HG02678 (cell line): ENCODE measurements at regions not wholly inside any gene's neighbourhood (a gene's known extent, or its start where the extent isn't known, plus 50 kb on each side); places are given as distances from the start of the nearest gene placed in this dataset.
"Not testable (repeated sequence)": the region's sequence is repeated elsewhere in the genome, so short reads cannot be mapped to it uniquely, and the experiment has no call there.

Source experiments
- ATAC-seq: cut with Tn5 transposase; IDR thresholded peaks from one replicate; pipeline ENCODE4 v1.9.1; 2021; ENCODE audit warnings: mild to moderate bottlenecking, moderate library complexity; ENCODE audit not compliant: unreplicated experiment

DNA sequence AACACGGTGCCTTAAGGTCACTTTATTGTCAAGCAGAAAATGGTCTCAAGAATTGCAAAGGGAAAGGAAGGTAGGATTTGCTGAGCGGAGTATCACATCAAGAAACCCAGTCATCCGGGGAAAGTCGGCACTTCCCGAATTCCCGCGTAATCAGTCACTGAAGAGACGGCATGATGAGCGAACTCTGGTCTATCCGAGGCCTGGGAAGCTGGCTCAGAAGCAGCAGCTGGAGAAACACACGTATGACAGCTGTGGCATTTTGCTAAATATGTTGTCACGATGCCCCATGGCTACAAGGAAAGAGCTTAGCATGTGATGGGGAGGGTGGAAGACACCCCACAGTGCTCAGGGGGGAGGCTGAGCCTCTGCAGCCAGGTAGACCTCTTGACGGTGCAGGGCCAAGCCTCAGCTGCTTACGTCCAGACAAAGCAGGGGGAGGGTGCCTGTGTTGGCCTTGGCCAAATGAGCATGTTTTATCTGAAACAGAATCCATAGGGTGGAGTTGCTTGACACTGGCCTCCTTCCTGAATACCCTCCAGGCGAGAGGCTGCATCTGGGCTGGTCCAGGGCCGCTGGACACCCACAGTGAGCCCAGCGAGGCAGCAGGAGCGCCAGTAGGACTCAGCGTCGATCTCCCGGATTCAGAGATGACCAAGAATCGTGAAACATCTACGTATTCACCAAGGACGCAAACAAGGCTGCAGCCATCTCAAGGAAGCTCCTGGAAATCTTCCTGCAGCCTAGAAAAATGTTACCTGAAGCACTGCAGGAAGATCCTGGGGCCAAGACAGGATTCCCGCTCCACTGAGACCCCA lies 118.8 kb upstream of the AFDN start:
- no peak for ATAC-seq

DNA sequence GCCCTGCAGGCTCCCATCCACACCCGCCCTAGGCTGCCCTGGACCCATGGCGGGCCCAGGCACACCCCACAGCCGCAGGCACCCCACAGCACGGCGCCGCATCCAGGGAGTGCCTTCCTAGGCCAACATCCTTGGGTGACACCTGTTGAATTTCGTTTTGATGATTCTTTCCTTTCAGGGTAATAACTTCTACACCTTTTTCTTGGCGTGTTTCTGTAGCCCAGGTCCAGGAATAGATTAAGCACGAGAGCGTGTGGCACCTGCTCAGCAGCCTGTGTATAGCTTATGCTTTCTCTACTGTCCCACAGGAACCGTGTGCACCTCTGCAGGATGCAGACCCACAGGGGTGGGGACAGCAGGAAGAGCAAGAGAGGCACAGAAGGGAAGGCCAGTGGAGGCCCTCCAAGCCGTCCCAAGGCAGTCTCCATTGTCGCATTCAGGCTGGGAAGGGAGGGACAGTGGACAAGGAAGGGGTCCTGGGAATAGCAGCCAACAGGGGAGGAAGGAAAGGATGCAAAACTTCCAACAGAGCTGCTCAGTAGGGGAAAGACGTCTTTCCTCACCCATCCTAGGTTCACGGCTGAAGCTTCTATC lies 118.1 kb upstream of the AFDN start:
- no peak for ATAC-seq

DNA sequence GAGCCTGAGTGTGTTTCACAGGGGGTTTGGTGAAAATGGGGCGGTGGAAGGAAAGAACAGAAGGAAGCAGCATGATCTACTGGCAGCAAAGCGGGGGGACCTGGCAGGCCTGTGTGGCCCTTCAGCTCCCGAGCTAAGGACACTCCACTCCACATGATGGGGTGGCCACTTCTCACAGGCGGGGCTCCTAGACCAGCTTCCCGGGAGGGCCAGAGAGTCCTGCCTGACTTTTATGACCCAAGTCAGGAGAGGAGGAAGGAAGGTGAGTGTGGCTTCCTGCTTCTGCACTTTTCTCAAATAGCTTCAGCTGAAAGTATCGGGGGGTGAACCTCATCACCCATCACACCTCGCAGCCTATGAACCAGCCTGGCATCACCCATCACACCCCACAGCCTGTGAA lies 117.5 kb upstream of the AFDN start:
- no peak for ATAC-seq

DNA sequence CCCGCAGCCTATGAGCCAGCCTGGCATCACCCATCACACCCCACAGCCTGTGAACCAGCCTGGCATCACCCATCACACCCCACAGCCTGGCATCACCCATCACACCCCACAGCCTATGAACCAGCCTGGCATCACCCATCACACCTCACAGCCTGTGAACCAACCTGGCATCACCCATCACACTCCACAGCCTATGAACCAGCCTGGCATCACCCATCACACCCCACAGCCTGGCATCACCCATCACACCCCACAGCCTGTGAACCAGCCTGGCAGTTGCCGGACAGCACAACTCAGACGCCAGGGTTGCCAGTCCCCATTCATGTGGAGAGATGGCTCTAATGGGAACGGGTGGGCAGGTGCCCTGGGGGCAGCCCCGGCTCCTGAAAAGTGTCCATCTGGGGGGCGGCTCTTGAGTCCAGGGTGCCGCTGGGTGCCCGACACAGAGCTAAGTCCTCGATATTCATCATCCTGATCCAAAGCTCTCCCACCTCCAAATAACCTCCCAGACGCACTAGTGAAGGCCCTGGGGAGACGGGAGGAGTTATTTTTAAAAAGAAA lies 116.9 kb upstream of the AFDN start:
- not testable (repeated sequence) for ATAC-seq

DNA sequence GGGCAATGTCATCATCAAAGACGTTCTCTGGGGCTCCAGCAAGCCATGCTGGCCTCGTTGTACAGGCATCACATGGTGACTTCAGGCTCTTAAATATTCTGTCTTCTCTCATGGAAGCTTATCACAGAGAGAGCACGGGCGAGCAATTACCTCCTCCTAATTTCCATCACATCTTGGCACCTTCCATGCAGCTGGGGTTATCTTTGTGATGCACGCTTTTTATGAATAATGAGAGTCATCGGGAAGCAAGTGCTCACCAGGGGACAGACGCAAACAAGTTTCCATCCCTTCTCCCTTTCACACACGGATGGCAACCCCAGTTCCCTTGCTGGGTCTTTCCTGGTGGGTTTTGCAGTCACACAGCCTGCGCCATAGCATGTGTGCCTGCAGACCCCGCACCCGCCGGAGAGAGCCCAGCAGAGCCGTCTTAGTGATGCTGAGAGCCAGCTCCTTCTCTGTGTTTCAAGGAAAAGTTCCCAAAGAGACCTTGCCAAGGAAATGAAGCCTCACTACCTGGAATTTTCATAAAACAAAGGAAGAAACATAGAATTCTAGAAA lies 116.3 kb upstream of the AFDN start:
- no peak for ATAC-seq

DNA sequence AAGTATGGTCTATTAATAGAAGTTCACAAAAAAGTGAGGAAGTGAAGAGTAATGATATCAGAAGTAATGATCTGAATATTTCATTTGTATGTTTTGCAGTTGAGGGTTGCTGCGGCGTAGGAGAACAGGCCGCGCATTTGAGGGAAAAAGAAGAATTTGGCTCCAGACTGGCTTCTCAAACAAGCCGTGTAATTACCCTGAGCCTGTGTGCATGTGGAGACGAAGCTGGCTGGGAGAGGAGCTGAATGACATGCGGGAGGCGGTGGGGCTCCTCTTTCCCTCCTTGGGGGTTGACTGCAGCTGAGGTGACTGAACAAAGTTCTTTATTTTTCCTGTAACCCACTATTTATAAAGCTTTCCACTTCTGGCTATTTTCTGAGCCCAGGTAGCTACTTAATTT lies 115.5 kb upstream of the AFDN start:
- ATAC-seq: no peak

DNA sequence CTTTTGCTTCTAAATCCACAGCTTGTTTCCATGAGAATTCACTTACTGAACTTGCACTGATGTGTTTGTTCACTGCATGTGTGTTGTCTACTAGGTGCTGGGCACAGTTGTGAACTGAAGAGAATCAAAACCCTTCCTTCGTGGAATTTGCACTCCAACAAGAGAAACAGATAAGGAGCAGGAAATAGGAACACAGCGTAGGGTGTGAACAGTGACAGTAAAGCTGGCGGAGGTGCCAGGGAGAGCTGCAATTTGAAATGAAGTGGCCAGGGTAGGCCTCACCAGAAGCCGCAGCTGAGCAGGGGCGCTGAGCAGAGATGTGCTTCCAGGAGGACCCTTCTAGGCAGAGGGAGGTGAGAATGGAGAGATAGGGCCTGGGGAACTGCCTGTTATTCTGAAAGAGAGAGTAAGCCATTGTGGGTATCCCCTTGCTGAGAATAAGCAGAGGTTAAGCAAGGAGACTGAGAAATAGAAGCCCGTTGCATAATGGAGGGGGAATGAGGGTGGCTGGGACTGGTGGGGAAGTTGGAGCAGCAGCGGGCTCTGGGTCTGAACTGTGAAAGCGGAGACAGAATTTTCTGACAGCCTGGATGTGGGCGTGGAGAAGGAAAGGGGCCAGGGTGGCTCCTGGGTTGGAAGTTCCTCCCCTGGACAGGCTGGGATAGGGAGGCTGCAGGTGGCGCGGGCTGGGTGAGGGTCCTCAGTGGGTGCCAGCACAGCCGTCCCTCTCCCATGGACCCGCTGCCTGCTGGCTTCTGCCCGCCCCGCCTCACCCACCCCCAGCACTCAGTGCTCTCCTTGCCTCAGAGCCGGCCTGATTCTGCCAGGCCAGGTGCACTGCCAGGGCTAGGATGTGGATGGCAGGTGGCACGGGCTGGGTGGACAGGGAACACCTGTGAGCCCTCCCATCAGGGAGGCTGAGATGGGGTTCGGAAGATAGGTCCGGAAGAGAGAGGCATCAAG lies 114.7 kb upstream of the AFDN start:
- ATAC-seq: no peak

DNA sequence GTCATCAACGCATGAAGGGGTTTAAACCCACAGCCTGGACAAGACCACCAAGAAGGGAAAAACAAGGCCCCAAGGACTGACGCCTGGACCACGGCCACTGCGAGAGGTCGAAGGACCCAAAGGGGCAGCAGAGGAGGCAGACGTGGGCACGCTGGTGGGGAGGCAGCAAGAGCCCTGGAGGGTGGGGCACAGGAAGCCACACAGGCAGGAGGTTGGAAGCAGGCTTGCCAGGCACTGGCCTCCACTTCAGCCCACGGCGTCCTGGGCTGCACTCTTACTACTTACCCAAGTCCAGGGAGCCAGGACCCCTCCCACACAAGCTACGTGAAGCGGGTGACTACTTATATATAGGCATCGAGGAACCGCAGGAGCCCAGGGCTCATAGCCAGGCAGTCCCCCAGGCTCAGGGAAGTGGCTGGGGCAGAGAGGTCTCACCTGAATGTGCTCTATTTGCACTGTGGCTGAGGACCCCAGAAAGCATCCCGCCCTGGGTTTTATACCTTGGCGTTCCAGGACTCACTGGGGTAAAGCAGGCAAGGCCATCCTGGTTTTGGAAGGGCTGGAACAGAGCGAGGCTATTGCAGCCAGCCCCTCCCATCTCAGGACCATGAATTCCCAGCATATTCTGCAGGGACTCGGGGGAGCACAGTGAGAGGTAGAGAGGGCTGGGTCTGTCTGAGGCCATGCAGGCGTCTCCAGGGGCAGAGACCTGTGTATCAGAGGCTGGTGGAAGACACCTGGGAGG lies 113.8 kb upstream of the AFDN start:
- no peak for ATAC-seq

DNA sequence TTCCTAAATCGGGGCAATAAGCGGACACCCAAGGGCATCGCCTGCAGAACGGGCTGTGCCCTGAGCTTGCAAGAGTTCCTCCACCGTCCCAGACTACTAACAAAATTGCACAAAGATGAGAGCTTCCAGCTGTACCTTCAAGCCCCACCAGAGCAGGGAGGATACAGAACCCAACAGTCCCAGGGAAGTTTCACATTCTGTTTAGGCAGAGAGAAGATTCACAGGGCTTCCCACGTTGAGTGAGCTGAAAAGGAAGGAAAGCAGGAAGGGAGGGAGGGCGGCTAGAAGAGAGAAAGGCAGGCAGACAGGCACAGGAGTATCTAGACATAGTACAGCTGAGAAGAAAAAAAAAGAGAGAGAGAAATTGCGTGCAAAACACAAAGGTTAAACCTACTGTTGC lies 112.6 kb upstream of the AFDN start:
- ATAC-seq: no peak

DNA sequence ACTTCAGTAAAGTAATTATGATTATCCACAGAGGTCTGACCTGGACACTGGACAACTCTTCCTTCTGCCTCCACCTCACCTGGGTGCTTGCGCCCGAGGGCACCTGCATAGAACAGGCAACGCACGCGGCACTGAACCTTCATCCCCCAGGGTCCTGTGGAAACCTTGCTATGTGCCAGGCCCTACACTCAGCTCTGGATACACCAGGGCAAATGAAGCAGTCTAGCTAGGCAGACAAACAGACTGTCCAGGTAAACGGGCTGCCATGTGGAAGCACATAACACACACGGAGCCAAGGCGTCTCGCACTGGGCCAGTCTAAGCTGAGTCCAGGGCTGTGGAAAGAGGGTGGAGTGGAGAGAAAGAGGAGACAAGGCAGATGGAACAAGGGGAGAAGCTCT lies 109.3 kb upstream of the AFDN start:
- no peak for ATAC-seq

DNA sequence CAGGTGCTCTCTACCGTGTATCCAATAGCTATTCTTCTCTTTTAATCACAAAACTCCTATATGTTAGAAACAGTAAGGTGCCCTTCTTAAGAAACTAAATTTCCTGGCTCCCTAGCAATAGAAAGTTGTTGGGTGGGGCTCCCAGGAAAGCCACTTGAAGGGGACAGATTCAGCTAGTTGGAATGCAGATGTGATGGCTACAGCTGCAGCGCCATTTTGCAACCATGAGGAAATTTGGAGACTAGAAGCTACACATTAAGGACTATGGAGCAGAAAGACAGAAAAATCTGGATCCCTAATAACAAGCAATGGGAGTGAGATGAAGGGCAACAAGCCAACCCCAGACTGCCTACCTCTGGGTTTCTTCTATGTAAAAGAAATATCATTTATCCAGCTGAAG lies 108.8 kb upstream of the AFDN start:
- no peak for ATAC-seq

DNA sequence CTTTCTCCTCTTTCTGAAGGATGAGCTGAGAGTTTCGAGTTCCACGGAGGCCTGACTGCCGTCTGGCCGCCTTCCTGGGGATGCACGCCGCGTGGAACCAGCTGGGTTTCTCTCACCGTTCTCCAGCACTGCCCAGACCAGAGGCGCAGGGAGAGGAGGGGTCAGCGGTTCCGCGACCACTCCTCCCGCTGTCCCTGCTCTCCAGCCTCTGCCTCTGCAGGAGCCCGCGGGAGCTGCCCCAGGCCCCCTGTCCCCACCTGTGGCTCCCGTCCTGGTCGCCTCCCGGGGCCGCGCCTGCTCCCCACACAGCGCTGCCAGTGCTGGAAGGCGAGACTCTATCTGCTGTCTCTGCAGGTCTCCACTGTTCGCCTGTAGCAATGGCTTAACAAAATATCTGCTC lies 106.8 kb upstream of the AFDN start:
- no peak for ATAC-seq

DNA sequence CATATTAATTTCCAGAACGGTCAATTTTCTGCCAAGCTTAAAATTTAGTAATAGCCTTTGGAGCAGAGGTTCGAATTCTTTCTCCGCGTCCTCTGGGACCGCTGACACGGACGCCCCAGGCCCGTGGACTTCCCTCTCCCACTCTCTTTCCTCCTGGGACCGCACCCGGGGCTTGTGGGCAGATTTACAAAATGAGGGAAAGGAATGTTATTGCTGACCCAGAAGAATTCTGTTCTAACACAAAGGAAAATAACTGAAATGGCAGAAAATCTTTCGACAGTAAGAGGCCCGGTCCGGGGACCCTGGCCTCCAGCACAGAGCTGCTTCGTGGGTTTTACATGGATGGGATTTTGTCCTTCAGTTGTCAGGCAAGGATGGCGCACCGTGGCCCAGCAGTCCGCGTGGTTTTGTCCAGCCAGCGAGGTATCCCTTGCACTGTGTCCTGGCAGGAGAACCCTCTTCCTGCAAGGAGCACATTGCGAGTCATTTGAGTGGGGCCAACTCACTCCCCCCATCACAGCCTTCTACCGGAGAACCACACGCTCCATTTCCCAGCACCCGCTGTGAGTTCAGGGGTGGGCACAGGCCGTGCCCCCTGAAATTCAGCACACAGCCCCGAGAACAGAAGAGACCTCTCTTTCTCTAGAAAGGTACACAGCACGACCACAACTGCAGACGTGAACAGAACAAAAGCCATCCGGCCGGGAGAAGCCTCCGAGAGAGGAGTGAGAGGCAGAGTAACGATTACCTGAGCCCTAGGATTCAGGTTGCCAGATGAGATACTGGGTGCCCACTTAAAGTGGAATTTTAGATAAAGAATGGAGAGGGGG lies 106.0 kb upstream of the AFDN start:
- no peak for ATAC-seq

DNA sequence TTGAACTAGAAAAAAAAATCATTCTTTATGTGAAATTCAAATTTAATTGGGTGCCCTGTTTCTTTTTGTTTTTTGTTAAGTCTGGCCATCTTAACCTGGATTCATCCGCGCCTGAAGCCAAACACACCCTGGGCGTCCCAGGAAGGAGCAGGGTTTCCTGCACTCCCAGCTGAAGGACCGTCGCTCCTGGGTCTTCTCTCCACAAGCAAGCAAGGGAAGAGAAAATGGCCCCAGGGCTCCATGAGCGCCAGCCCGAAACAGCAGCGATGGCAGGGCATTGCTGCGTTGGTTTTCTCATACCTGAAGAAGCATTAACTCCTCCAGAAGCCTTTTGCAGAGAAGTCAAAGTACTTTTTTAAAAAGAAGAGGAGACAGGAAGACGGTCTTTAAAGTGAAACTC lies 105.4 kb upstream of the AFDN start:
- ATAC-seq: no peak

DNA sequence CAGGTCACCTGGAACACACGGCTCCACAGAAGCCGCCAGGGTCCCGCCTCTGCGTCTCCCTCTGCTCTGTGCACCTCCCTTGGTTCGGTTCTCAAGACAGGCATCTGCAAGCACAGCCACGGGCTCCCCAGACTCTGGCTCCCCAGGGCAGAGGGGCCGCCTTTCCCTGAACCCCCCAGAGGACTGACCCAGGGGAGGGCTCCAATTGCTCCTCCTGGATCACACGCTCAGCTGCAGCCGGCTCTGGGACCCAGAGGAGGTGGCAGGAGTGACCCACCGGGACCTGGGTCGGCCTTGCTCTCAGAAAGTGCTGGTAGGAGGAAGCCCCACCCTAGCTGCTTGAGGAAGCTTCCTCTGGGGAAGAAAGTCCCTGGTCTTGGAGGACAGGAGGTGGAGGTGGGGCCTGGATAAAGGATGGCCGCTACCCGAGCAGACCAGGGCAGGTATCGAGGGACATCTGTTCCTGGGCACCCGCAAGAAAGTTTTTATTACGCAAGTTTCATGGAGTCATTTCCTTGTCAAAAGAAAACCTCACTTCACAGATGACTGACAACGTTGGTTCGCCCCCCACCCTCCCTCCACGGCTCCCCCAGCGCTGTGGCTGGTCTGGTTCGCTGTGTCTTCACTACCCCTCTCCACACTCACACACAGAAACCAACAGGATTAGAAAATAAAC lies 103.9 kb upstream of the AFDN start:
- ATAC-seq: no peak

DNA sequence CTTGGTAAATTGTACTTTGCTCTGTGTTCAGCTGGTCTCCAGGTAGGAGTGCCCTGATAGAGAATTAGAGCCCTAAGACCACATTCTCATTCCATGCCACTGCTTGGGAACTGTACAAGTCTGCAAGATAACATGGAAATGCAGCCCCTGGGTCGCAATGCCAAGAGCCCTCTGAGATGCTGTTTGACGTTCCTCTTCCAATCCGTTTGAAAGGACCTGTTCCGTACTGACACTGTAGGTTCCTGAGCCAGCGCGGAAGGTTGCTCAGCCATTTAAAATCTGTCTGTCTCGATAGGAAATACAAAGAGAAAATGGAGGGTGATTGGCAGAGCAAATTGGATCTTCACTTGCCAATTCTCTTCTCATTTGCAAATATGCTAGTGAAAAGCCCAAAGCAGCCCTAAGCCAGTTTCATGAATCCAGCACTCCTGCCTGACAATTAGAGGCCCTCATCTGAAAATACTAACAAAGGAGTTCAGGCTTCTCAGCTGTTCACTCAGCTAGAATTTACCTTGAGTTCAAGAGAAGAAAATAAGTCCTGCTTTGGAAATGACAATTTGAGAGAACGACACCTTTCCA lies 100.6 kb upstream of the AFDN start:
- ATAC-seq: no peak

DNA sequence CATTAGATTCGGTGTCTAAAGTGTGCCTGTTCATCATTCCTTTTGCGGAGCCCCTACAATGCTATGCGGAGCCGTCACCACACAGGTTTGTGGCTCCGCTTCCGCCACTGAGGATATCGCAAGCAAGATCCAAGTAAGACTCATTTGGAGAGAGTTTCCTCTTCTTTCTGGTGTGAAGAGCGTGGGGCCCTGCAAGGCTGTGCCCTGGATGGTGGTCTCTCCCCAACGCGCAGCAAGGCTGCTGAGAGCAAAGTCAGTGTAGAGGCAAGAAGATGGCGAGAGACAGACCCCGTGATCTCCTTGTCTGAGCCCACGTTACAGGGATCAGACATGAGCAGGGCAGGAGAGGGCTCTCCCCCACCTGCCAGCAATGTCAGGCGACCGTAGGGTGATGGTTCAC lies 96.3 kb upstream of the AFDN start:
- no peak for ATAC-seq

DNA sequence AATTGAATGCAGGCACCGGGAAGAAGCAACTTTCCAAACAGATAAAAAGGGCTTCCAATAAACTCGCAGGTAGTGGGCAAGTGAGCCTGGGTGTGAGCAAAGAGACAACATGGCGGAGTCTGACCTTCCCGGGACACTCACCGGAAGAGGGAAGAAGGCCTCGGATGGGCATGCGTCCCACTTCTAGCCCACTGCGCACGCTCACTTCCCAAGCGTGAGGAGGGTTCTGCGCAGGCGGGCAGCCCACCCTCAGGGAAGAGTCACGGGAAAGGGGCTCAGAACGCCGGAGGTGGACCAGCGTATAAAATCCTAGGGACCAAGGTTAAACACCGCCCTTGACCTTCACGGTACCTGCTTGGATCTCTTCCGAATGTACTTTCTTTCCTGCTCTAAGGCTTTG lies 95.5 kb upstream of the AFDN start:
- ATAC-seq: no peak
